GM21515 (cell line): ENCODE measurements at regions not wholly inside any gene's neighbourhood (a gene's known extent, or its start where the extent isn't known, plus 50 kb on each side); places are given as distances from the start of the nearest gene placed in this dataset.

Experiments
- ATAC-seq: cut with Tn5 transposase; IDR thresholded peaks from one replicate; pipeline ENCODE4 v1.9.1; 2021; ENCODE audit not compliant: unreplicated experiment

DNA sequence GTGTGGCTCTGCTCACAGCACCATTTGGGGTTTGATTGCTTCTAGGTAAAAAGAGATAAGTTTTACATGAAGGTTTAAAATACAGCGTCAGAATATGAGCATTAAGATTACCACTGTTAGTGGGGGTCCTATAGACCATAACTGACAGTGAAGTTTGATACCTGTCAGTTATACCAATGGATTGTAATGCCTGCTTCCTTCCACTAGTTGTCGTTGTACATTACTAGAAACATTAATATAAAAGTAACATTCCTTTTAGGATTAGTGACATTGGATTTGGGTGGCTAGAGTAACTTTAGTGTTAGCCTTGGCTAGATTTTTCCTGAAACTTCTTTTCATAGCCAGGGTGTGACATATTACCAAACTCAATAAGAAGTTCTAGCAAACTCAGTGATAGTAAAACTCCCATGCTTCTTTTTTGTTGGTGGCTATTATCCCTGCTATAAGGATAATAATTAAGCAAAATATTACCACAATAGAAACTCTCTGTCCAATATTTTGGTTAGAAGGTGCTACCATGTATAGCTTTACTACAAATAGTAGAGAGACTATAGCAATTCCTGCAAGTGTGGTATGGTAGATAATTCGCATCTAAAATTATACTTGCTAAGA, 57.1 kb downstream of the FAM181B start:
- ATAC-seq = no peak

DNA sequence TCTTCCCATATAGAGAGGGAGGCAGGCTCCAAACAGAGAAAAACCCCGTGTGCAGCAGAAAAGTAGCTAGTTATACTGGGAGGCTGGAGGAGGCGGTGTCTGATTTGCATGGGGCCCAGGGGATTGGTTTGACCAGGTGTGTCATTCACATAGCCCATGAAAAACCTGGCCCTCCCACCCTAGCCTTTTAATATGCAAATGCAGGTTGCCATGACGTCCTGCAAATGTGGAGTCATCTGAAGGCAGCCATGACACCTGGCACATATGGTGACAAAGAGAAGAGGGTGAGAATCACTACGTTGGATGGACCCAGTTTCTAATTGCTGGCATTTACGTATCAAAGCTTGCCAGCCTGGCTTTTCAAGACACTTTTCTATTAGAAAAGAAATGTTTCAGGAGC, 57.8 kb downstream of the FAM181B start:
- no peak for ATAC-seq

DNA sequence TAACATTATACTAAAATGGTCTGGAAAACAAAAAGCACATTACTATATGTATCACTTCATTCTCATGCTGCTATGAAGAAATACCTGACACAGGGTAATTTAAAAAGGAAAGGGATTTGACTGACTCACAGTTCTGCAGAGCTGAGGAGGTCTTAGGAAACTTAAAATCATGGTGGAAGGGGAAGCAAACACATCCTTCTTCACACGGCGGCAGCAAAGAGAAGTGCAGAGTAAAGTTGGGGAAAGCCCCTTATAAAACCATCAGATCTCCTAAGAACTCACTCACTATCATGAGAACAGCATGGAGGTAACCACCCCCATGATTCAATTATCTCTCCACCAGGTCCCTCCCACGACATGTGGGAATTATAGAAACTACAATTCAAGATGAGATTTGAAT, 60.0 kb downstream of the FAM181B start:
- no peak for ATAC-seq

DNA sequence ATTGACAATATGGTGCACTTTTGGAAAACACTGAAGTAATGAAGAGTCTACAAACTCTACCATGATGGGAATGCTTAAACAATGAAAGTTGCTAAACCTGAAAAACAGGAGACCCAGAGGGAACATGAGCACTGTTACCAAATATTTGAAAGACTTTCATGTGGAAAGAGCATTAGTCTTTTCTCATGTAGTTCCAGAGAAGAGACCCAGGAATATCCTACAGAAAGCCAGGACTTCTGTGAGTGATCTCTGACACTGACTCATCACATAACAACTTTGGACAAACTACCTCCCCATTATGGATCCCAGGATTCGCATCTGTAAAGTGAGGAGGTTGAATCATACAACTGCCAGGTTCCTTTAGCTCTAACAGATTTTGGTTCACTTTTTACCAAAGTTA, 62.2 kb downstream of the FAM181B start:
- ATAC-seq = no peak

DNA sequence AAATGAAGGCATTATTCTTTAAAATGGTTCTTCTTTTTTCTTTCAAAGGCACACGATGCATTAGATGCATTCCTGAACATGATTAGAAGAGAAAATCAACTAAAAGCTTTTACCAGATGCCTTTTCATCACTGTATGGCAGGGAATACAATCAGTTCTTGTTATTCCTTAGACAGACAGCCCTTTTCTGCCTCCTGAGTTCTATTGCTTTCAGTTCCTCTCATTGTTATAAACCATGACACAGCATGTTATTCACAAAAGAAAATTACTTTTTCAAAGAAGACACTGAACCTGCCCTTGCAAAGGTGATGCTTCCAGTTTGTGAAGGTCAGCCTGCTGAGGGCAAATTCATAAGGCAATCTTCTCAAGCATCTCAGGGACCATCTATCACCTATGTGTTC, 70.1 kb downstream of the FAM181B start:
- ATAC-seq = no peak

DNA sequence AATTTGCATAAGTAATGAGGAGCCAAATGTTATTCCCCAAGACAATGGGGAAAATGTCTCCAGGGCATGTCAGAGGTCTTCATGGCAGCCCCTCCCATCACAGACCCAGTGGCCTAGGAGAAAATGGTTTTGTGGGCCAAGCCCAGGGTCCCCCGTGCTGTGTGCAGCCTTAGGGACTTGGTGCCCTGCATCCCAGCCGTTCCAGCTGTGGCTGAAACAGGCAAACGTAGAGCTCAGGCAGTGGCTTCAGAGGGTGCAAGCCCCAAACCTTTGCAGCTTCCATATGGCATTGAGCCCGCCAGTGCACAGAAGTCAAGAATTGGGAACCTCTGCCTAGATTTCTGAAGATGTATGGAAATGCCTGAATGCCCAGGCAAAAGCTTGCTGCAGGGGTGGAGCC, 79.9 kb downstream of the FAM181B start:
- ATAC-seq = no peak

DNA sequence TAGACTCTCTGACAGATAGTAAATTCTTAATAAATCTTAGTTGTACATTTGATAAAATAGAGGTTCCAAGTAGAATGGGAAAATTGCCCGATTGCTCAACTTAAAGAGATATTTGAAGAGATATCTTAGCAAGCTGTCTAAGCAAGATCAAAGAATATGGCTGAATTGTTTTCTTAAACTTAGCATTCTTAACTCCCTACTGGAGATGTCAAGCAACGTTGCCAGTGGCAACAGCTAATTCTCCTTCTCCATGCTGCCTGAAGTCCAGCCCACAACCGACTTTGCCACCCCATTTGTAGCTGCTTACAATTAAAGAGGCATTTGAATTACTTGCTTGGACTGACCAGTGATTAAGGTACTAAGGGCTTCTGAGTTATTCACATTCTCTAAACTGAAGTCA, 94.4 kb downstream of the FAM181B start:
- ATAC-seq = no peak

DNA sequence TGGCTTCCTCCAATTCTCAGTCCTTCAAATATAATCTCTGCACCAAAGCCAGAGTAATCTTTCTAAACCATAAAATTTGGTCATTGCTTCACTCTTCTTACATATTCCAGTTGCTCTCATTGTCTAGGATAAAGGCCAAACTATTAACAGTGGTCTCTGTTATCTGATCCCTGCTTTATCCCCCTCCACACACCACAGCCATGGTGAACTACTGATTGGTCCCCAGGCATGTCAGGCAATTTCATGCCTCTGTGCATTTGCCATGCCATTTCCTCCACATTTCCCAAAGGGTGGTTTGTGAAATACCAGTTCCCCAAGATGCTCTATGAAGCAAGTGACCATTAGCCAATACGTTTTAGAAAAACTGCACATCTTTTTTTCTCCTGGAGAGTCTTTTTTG, 97.0 kb downstream of the FAM181B start:
- no peak for ATAC-seq

DNA sequence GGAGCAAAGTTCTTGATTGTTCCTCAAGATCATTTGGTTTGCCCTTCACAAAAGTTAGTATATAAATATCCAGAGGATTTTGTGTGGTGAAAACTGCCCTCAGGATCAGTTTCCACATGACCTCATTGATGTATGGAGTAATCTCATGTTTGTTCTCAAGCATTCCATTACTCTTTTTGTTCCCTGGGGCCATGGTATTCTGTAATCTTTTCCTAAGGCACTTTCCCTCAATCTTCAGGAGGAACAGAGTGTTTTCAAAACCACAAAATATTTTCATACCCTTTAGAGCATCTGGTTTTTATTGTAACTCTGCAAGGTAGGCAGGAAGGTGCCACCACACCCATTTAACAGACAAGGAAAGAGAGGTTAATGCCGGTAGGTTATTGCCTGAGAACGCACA, 99.6 kb downstream of the FAM181B start:
- no peak for ATAC-seq

DNA sequence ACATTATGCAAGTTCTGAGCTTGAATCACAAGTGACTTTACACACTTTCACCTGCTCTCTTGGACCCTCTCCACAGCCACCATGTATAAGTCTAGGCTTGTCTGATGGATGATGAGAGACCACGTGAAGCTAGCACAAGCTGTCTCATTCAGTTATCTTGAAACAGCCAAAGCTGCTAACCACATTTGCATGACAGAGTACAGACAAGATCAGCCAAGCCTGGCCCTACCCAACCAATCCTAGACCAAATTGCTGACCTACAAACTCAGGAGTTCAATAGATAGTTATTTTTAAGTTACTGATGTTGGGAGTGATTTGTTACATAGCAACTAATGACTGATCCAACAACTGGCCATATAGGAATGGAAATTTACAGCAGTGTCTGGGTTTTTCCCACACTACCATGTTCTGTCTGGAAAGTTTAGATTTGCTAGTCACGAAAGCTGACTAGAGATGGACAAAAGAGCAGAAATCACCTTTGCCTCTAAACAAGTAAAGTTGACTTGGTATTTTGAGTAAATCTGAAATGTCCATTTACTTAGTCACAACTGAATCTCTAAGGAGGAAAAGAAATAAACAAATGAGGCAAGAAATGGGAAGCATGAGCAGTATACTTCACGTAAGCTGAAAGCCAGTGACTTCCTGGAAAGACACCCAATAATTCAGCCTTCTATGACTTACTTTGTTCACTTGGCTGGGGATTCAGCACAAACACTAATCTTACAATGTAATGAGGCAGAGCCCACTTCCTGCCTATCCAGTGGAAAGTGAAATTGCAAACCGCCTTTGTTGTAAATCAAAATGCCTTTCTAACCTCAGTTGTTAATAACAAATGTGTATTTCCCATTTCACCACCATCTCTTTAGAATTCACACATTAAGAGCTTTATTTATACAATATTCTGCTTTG, 101.7 kb downstream of the FAM181B start:
- peak; percentile 75 for ATAC-seq

DNA sequence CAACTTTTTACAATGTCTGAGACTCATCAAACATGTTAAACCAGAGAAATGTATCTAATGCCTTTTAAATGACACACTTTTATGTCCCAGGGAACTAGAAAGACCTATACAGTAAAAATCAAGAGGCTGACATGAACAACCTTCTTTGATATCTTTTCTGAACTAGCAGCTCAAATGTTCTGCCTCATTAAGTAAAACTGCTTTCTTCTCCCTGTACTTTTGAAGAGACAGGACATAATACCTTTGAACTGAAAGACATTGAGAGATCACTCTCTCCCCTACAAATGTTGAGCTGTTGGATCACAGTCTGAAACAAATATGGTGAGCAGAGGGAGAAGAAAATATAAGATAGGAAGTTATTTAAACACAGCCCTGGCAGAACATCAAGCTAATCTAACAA, 123.0 kb downstream of the FAM181B start:
- ATAC-seq = no peak

DNA sequence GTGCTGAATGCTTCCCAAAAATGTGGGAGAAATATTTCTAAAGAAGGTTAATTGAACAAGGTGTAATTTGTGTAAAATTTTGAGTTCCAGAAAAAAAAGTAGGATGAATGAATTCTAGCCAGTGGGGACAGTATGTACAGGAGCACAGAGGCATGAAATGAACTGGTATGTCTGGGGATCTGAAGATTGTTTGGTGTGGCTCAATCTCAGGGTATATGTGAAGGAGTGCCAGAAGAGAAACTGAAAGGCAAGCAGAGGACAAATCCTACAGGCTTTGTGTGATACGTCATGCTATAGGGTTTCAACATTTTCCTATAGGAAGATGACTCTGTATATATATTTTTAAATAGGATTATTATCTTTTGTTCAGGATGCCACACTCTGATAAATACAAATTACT, 126.9 kb downstream of the FAM181B start:
- ATAC-seq = no peak

DNA sequence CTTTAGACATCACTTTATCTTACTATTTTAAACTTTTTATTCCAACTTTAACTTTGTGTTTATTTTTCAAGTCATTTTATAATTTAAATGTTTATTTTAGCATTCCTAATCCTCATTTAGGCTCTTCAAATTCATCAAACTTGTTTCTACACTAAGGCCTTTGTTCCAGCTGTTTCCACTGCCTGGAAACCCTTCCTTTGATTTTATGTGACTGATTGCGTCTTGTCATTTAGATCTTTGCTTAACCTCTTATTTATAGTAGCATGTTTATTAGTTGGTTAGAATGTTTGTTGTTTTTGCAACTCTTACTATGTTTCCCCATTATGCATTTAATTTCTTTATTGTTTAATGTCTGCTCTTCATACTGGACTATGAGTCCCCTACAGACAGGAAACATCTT, 132.0 kb downstream of the FAM181B start:
- ATAC-seq = no peak

DNA sequence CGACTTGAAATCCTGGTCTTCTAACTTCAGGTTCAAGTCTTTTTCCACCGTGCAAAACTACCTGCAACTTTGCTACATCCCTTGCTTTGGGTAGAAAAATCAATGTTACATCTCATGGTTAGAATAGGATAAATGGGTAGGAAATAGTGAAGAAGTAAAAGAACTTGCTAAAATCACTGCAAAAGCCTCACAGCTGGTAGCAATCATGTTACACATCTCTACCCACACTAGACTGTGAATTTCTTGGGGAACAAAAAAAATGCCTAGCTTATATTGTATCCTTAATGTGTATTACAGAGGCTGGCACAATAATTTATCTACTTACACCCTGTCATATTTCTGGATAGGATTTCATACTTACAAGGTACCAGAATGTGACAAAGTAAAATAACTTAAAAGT, 133.8 kb downstream of the FAM181B start:
- ATAC-seq = no peak

DNA sequence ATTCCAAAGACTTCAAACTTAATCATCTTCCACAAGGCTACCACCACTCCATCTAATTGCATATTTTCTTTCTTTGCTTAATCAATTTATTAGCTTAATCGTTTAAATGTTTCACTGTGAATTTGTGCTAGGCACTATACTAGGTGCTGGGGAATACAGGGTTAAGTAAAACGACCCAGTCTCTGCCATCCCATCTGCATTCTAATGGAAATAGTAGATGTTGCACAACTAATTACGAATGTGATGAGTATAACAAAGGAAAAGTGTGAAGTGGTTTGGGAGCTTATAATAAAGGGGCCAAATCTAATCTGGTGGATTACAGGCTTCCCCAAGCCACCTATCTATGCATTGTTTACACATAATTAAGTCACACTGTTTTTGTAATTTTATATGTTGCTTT, 147.1 kb downstream of the FAM181B start:
- ATAC-seq = no peak

DNA sequence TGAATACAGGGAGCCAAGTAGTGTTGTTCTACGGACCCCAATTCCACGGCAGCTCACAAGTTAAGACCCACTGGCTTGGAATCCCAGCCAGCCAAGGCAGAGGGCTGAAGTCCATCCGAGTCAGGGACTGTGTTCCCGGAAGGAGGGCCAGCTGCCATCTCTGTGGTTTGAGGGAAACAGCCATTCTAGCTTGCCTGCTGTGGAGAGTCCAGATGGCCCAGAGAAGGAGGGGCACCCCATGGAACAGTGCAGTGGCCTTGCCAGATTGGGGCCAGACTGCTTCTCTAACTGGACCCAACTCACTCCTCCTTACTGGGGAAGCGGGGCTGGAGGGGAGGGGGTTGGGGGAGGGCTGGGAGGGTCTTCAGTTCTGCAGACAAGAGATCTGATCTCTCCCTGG, 156.4 kb downstream of the FAM181B start:
- no peak for ATAC-seq

DNA sequence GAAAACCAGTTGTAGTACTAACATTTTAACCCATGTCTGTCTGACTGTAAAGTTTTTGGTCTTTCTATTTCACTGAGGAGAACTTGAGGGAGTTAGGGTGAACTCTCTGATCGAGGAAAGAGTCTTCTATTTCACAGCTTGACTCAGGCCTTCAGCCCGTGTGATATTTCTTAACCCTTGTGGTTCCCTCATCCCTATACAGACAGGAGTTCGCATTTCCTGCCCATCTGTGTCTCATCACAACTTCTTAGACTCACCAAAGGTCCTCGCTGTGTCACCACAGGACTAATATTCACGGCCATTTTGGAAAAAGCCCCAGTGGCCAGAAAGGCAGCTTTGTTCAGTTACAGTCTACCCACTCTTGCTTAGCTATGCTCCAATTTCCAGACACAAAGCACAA, 172.8 kb downstream of the FAM181B start:
- ATAC-seq = no peak

DNA sequence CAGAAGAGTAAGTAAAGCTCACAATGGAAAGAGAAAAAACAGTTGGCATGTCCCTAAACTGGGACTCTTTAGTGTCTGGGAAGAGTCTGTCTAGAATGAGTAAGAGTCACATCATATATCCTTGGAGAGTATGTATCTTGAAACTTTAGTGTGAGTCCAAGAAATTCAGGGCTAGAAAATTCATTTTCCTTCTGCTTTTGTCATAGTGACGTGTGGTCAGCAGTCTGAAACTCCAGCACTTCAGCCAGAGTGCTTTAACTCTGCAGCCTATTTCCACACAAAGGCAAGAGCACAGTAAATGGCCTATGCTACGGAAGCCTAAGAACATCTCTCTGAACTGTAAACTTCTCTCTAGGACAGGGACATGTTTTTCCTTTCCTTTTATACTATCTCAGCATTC, 174.1 kb downstream of the FAM181B start:
- no peak for ATAC-seq

DNA sequence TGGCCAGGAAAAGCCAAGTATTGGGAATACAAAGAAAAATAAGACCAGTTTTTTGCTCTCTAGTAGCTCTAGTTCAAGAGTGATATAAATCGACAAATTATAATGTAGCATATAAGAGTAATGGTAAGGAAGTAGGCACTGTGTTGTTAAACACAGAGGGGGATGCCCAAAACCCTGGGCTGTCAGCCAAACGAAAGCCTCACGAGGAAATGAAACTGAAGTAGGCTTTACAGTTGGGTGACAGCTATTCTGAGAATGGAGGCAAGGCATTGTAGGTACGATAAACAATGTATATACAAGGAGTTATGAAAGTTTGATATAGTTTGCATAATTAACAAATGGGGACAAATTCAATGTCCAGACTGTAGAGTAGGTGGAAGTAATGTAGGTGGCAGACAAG, 176.4 kb downstream of the FAM181B start:
- peak; percentile 99 for ATAC-seq

DNA sequence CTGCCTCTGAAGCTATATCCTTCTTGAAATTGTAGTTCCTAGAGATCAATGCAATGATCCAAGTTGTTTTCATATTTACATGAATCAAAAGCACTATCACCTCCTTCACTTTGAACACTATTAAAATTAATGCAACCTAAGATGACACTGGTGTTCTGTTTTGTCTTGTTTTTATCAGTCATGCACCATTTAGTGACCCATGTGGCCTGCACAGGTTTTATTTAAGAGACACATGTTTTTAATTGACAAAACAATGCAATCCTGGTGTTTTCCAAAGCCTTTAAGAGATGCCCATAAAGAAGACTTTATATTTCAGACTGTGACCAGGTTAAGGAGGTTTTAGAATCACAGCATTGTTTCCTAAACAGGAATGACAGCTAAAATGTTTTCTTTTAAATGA, 177.5 kb downstream of the FAM181B start:
- no peak for ATAC-seq

DNA sequence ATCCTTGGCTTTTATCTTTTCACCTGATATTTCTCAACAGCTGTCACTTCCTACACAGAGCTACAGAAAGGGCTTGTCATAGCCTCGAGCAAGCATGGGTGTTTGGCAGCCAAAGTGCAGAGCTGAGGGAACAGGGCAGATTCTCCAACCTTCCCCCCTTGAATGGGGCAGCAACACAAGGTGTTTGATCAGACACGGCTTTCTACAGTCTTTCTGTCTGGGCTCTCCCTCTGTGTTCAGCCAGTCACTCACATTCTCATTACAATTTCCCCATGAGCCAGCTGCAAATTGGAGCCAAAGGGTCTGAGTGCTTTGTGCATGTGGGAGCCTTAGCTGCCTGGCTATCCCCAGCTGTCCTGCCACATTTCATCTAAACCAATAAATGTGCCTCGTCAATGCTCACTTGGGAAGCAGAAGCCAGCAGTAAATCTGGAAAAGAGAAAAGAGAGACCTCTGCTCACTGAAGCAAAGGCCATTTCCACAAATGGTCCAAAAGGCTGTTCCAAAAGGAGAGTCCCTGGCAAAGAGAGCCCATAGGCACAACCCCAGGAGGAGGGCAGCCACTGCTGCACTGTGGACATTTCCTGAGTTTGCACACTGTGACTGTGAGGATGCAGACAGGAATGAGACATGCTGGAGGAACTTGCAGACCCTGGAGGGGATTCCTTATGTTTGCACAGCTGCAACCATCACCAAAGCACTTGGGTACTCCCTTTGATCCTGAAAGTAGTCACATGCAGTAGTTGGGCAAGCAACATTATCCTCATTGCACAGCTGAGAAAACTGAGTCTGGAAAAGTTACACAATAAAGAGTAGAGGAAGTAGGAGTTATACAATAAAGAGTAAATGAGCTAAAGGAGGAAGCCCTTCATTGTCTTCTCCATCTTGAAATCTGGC, 186.8 kb downstream of the FAM181B start:
- no peak for ATAC-seq

DNA sequence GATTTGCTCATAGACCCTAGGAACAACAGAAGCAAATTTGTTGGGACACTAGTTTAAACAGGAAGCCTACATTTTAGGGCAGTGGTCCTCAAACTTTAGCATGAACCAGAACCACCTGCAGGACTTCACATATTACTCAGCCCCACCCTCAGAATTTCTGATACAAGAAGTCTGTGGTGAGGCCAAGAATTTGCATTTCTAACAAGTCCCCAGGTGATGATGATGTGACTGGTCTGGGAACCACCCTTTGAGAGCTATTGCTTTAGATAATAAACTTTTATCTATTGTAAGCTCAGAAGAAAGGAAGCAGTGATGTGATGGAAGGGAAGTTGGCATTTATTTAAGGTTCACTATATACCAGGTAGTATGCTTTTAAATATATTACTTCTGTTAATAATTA, 194.0 kb downstream of the FAM181B start:
- peak; percentile 81 for ATAC-seq
